ENCODE measurements at regions not wholly inside any gene's neighbourhood (a gene's known extent, or its start where the extent isn't known, plus 50 kb on each side); places are given as distances from the start of the nearest gene placed in this dataset.

- no peak for DNase-seq
Observed at GRCh38 chr7:25279705-25280104, 51.4 kb upstream of the NPVF start.

GRCh38 chr7:25280181-25280580 is 51.9 kb upstream of the NPVF start:
- no peak for DNase-seq

GRCh38 chr7:25282194-25282593 is 53.9 kb upstream of the NPVF start:
- no peak for DNase-seq

GRCh38 chr7:25286756-25287155 is 58.5 kb upstream of the NPVF start:
- DNase-seq, result no peak

- no peak for DNase-seq
Observed at GRCh38 chr7:25287291-25287690, 59.0 kb upstream of the NPVF start.

GRCh38 chr7:25288556-25289307 is 60.4 kb upstream of the NPVF start:
- no peak for DNase-seq

- no peak for DNase-seq
Observed at GRCh38 chr7:25289518-25289917, 61.2 kb upstream of the NPVF start.

GRCh38 chr7:25294624-25295023 is 66.3 kb upstream of the NPVF start:
- no peak for DNase-seq

GRCh38 chr7:25295387-25295786 is 67.1 kb upstream of the NPVF start:
- DNase-seq, result no peak

- no peak for DNase-seq
Observed at GRCh38 chr7:25296086-25296485, 67.8 kb upstream of the NPVF start.

GRCh38 chr7:25297278-25297677 is 69.0 kb upstream of the NPVF start:
- DNase-seq, result no peak

- no peak for DNase-seq
Observed at GRCh38 chr7:25303281-25304181, 75.2 kb upstream of the NPVF start.

GRCh38 chr7:25304691-25305090 is 76.4 kb upstream of the NPVF start:
- DNase-seq, result no peak

GRCh38 chr7:25305831-25306230 is 77.5 kb upstream of the NPVF start:
- DNase-seq, result no peak

GRCh38 chr7:25307624-25308023 is 79.3 kb upstream of the NPVF start:
- no peak for DNase-seq

GRCh38 chr7:25308246-25308645 is 80.0 kb upstream of the NPVF start:
- DNase-seq, result no peak

- DNase-seq, result no peak
Observed at GRCh38 chr7:25308906-25309705, 80.8 kb upstream of the NPVF start.

GRCh38 chr7:25310896-25311295 is 82.6 kb upstream of the NPVF start:
- no peak for DNase-seq

GRCh38 chr7:25311346-25311745 is 83.1 kb upstream of the NPVF start:
- no peak for DNase-seq

- no peak for DNase-seq
Observed at GRCh38 chr7:25312968-25313367, 84.7 kb upstream of the NPVF start.

- no peak for DNase-seq
Observed at GRCh38 chr7:25313526-25313925, 85.2 kb upstream of the NPVF start.

GRCh38 chr7:25314094-25314730 is 85.9 kb upstream of the NPVF start:
- no peak for DNase-seq

All from central memory CD4-positive, alpha-beta T cell (primary cell).